ENCODE measurements at regions not wholly inside any gene's neighbourhood (a gene's known extent, or its start where the extent isn't known, plus 50 kb on each side); places are given as distances from the start of the nearest gene placed in this dataset.

DNA sequence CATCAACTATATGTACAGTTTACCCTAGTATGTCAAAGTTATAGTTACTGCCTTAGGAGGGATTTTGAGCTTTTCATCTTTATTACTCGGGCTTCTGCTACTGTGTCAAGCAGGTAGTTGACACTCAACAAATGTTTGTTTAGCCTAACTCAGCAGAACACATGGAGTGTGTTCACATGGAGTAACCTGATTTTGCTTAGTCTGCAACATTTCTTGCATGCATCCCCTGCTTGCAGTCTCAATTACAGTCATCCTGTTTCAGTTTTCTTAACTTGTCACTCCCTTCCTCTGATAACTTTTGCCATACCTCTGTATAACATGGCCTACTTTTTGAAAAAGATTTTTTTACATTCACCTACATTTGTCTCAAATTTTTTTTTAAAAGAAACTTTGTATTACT, 135.5 kb downstream of the NMUR2 start:
- no peak for TF ChIP-seq POLR2A (IDR thresholded peaks at IDR 0.05; ENCODE audit: extremely low read depth, insufficient read length)
- TF ChIP-seq, protein P1, sequence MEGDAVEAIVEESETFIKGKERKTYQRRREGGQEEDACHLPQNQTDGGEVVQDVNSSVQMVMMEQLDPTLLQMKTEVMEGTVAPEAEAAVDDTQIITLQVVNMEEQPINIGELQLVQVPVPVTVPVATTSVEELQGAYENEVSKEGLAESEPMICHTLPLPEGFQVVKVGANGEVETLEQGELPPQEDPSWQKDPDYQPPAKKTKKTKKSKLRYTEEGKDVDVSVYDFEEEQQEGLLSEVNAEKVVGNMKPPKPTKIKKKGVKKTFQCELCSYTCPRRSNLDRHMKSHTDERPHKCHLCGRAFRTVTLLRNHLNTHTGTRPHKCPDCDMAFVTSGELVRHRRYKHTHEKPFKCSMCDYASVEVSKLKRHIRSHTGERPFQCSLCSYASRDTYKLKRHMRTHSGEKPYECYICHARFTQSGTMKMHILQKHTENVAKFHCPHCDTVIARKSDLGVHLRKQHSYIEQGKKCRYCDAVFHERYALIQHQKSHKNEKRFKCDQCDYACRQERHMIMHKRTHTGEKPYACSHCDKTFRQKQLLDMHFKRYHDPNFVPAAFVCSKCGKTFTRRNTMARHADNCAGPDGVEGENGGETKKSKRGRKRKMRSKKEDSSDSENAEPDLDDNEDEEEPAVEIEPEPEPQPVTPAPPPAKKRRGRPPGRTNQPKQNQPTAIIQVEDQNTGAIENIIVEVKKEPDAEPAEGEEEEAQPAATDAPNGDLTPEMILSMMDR (IDR thresholded peaks at IDR 0.05; ENCODE audit: low read depth, low read length): no peak
- no peak for TF ChIP-seq MAX (IDR thresholded peaks at IDR 0.05; ENCODE audit: low read depth, low read length)

Data from NB4 (cell line).